HCT116 (cell line): ENCODE measurements at regions not wholly inside any gene's neighbourhood (a gene's known extent, or its start where the extent isn't known, plus 50 kb on each side); places are given as distances from the start of the nearest gene placed in this dataset.

ENCODE experiments used
- ATAC-seq: fragments of 200-7000 bp; cut with Tn5 transposase; 2 replicates; pipeline ENCODE4 v1.9.1; 2020; ENCODE audit warnings: mild to moderate bottlenecking, moderate library complexity
- BruUV-seq: library from RNA; stranded (reverse); fragments of 400-500 nt; replicated peaks from 2 replicates; lab custom pipeline; 2021; lab: Mats Ljungman, UMichigan
- CTCF ChIA-PET: fragments of 300-600 bp; sonication (Branson Sonifier 250); formaldehyde crosslinking; loops from one replicate; lab custom pipeline; 2021; ENCODE audit warnings: antibody characterized with exemption; lab: Charles Lee
- POLR2A ChIA-PET: fragments of 300-600, 350-600 bp; sonication (Branson Sonifier 250); formaldehyde crosslinking; loops from one replicate; lab custom pipeline; 2021; ENCODE audit warnings: antibody characterized with exemption; lab: Charles Lee
- RAD21 ChIA-PET, 2 experiments: fragments of 300-600 bp; sonication (Branson Sonifier 250); formaldehyde crosslinking; loops; one replicate each; lab custom pipeline; 2023; ENCODE audit warnings: low total read pairs in 2 of 2; ENCODE audit not compliant: uncharacterized antibody in 2 of 2, unreplicated experiment in 2 of 2, low non-redundant PET in 1 of 2; lab: Charles Lee
- DNase-seq: peaks from one replicate; pipeline ENCODE4 v3.0.0-alpha.2; 2010; ENCODE audit warnings: low read depth, low spot score
- H2AFZ ChIP-seq: fragments of 200-600 bp; shearing (Covaris generic), sonication (generic); 2 replicates; pipeline ENCODE4 v1.6.1; 2017; ENCODE audit warnings: low read depth, mixed run types, mixed read lengths, antibody characterized with exemption, low read length; ENCODE audit not compliant: poor library complexity, severe bottlenecking
- H3K27ac ChIP-seq: 2 replicates; pipeline ENCODE4 v1.5.1; 2012; ENCODE audit warnings: low read depth, low read length
- H3K27me3 ChIP-seq: fragments of 200-600 bp; sonication (generic); 2 replicates; pipeline ENCODE4 v1.6.1; 2016; ENCODE audit warnings: mixed run types, low read length, mixed read lengths; ENCODE audit not compliant: insufficient read depth
- H3K36me3 ChIP-seq, 2 experiments: fragments of 200-500 bp in 1 of 2; fragments of 200-600 bp in 1 of 2; sonication (Bioruptor generic) in 1 of 2; sonication (generic) in 1 of 2; 2 replicates each; pipeline versions ENCODE4 v1.5.1 to v1.6.1; 2014 to 2016; ENCODE audit warnings: low read length in 2 of 2, inconsistent platforms in 1 of 2, mixed read lengths in 1 of 2, mixed run types in 1 of 2; ENCODE audit not compliant: insufficient read depth in 2 of 2, control insufficient read depth in 1 of 2
- H3K4me1 ChIP-seq, 2 experiments: fragments of 200-600 bp in 1 of 2; sonication (generic) in 1 of 2; 2 replicates each; pipeline versions ENCODE4 v1.5.1 to v1.6.1; 2012 to 2017; ENCODE audit warnings: low read length in 2 of 2, inconsistent platforms in 1 of 2, mild to moderate bottlenecking in 1 of 2, mixed read lengths in 1 of 2, mixed run types in 1 of 2, moderate library complexity in 1 of 2; ENCODE audit not compliant: insufficient read depth in 2 of 2, control insufficient read depth in 1 of 2
- H3K4me2 ChIP-seq: fragments of 200-600 bp; sonication (generic); 2 replicates; pipeline ENCODE4 v1.6.1; 2017; ENCODE audit warnings: mixed run types, low read length, mixed read lengths
- H3K4me3 ChIP-seq, 2 experiments: fragments of 200-600 bp in 1 of 2; sonication (generic) in 1 of 2; replicated peaks in 1 of 2; 2 replicates each; pipeline ENCODE4 v1.5.1; 2011 to 2016; ENCODE audit warnings: low read length in 2 of 2, control low read depth in 1 of 2, low read depth in 1 of 2, mild to moderate bottlenecking in 1 of 2, mixed read lengths in 1 of 2, mixed run types in 1 of 2
- H3K79me2 ChIP-seq: fragments of 200-600 bp; sonication (generic); 2 replicates; pipeline ENCODE4 v1.6.1; 2017; ENCODE audit warnings: mild to moderate bottlenecking, mixed run types, low read length, moderate library complexity, mixed read lengths; ENCODE audit not compliant: insufficient read depth
- H3K9ac ChIP-seq: fragments of 200-600 bp; sonication (generic); 2 replicates; pipeline ENCODE4 v1.6.1; 2016; ENCODE audit warnings: low read length, mixed read lengths
- H3K9me2 ChIP-seq: fragments of 200-600 bp; sonication (generic), shearing (Covaris generic); 2 replicates; pipeline ENCODE4 v1.6.1; 2017; ENCODE audit warnings: mixed run types, mild to moderate bottlenecking, moderate library complexity; ENCODE audit not compliant: insufficient read depth
- H3K9me3 ChIP-seq, 2 experiments: fragments of 200-500 bp in 1 of 2; fragments of 200-600 bp in 1 of 2; sonication (Bioruptor generic) in 1 of 2; sonication (generic) in 1 of 2; 2 replicates each; pipeline ENCODE4 v1.6.1; 2014 to 2017; ENCODE audit warnings: low read length in 2 of 2, mixed read lengths in 2 of 2, inconsistent platforms in 1 of 2, low read depth in 1 of 2, mild to moderate bottlenecking in 1 of 2, mixed run types in 1 of 2, moderate library complexity in 1 of 2; ENCODE audit not compliant: control insufficient read depth in 1 of 2, insufficient read depth in 1 of 2
- H4K20me1 ChIP-seq: fragments of 200-600 bp; sonication (generic), shearing (Covaris generic); 2 replicates; pipeline ENCODE4 v1.6.1; 2017; ENCODE audit warnings: mixed run types, mild to moderate bottlenecking, moderate library complexity; ENCODE audit not compliant: insufficient read depth
- CBX3 ChIP-seq: IDR thresholded peaks from 2 replicates; pipeline ENCODE4 v1.6.1; 2012; ENCODE audit warnings: low read depth
- CEBPB ChIP-seq: IDR thresholded peaks from 2 replicates; pipeline ENCODE4 v1.6.1; 2012; ENCODE audit warnings: low read depth
- EGR1 ChIP-seq: IDR thresholded peaks from 2 replicates; pipeline ENCODE4 v1.6.1; 2012; ENCODE audit warnings: low read depth
- ELF1 ChIP-seq: IDR thresholded peaks from 2 replicates; pipeline ENCODE4 v1.6.1; 2012; ENCODE audit warnings: low read depth, borderline replicate concordance
- EZH2phosphoT487 ChIP-seq: fragments of 200-600 bp; IDR thresholded peaks from 2 replicates; pipeline ENCODE4 v1.6.1; 2018; ENCODE audit warnings: antibody characterized with exemption, borderline replicate concordance
- POLR2A ChIP-seq: IDR thresholded peaks from 2 replicates; pipeline ENCODE4 v1.7.0; 2011; ENCODE audit warnings: borderline replicate concordance; ENCODE audit not compliant: insufficient read depth, insufficient read length; ENCODE audit errors: extremely low read depth
- POLR2AphosphoS5 ChIP-seq: IDR thresholded peaks from 2 replicates; pipeline ENCODE4 v1.6.1; 2011; ENCODE audit warnings: mild to moderate bottlenecking, low read depth, low read length, moderate library complexity
- RAD21 ChIP-seq: IDR thresholded peaks from 2 replicates; pipeline ENCODE4 v1.6.1; 2012; ENCODE audit warnings: low read depth, mild to moderate bottlenecking
- SIN3A ChIP-seq: IDR thresholded peaks from 2 replicates; pipeline ENCODE4 v1.6.1; 2012; ENCODE audit warnings: low read depth
- SP1 ChIP-seq: IDR thresholded peaks from 2 replicates; pipeline ENCODE4 v1.6.1; 2012; ENCODE audit warnings: low read depth
- TCF7L2 ChIP-seq: IDR thresholded peaks from 2 replicates; pipeline ENCODE4 v1.7.0; 2011; ENCODE audit warnings: borderline replicate concordance, inconsistent platforms; ENCODE audit not compliant: insufficient read depth, insufficient read length; ENCODE audit errors: extremely low read depth
- ZFX ChIP-seq: fragments of 450-650 bp; IDR thresholded peaks from 2 replicates; pipeline ENCODE4 v1.6.1; 2017
- intact Hi-C: fragments of 100-400 bp; cut with micrococcal nuclease; formaldehyde crosslinking; loops from 2 replicates; pipeline ENCODE4 v1.10.0; 2022
- TF ChIP-seq, protein P1 (sequence below): IDR thresholded peaks from 2 replicates; pipeline ENCODE4 v1.6.1; 2012
- TF ChIP-seq, protein P2 (sequence below): IDR thresholded peaks from 2 replicates; pipeline ENCODE4 v1.6.1; 2011; ENCODE audit warnings: mild to moderate bottlenecking, low read length, moderate library complexity; ENCODE audit not compliant: insufficient replicate concordance; ENCODE audit errors: extremely low read depth

DNA sequence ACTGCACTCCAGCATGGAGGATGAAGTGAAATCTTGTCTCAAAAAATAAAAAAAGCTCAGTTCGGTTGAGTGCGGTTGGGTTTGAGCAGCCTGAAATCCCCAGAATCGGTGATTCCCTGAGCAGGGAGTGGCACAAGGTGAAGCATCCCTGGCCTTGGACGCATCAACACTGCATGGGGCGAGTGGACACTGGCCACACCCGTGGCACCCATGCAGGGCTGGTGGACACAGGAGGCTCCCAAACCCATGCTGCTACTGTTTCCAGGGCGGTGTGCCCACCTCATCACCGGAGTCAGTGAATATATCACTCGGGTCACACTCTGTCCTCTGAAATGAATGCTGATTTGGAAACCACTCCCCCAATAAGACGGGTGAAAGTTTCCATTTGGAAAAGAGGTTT lies 53.4 kb upstream of the ACTRT2 start:
- Histone ChIP-seq H3K79me2 (no peaks in the 10 kb centered on the region), H4K20me1 (no peaks in the 10 kb centered on the region), H3K36me3 (no peaks in the 10 kb centered on the region), H3K9me2 (no peaks in the 10 kb centered on the region), H2AFZ (no peak overlapping the region), H3K4me3 (no peak overlapping the region), H3K4me1 (no peaks in the 10 kb centered on the region)
- POLR2A ChIA-PET, result no interaction called here
- ATAC-seq, result no peak
- CTCF ChIA-PET, result no interaction called here
- TF ChIP-seq RAD21 (no peak), POLR2A (no peak), CBX3 (no peak), ELF1 (no peak), SIN3A (no peak), POLR2AphosphoS5 (no peak), CEBPB (no peak), ZFX (no peak), TCF7L2 (no peak)
- TF ChIP-seq, protein P1, sequence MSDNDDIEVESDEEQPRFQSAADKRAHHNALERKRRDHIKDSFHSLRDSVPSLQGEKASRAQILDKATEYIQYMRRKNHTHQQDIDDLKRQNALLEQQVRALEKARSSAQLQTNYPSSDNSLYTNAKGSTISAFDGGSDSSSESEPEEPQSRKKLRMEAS, result no peak
- TF ChIP-seq, all 23 proteins: peak for 0
- no peak for DNase-seq
- no peak overlapping the region for H3K4me2 ChIP-seq
- H3K9me3 ChIP-seq, result no peaks in the 10 kb centered on the region
- no TSS peak for BruUV-seq
- RAD21 ChIA-PET, result no interaction called here
- H3K27me3 ChIP-seq, result no peaks in the 10 kb centered on the region
- no peak overlapping the region for H3K9ac ChIP-seq
- intact Hi-C loops, result no loop called here
- H3K27ac ChIP-seq, result no peak overlapping the region

DNA sequence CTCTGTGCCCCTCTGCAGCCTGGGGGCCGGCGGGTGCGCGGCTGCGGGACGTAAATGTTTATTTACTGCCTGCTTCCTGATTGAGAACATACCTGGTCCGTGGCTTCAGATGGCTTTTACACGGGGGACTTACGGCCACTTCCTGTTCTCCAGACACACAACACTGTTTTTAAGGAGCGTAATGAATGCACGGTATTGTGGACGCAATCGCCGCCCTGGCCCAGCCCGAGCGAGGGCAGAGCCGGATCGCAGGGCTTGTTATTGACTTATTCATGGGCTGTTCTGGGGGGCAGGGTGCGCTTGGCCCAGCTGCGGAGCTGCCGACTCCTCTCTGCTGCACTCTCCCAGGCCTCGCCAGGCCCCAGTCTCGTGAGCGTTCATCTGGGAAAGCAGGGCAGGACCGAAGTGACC lies 52.8 kb upstream of the ACTRT2 start:
- Histone ChIP-seq H3K36me3 (no peaks in the 10 kb centered on the region), H3K27me3 (no peaks in the 10 kb centered on the region), H4K20me1 (no peaks in the 10 kb centered on the region), H3K79me2 (no peaks in the 10 kb centered on the region), H3K9me2 (no peaks in the 10 kb centered on the region), H2AFZ (no peak overlapping the region), H3K9ac (no peak overlapping the region), H3K4me2 (no peak overlapping the region), H3K4me3 (no peak overlapping the region), H3K27ac (no peak overlapping the region), H3K4me1 (no peaks in the 10 kb centered on the region), H3K9me3 (no peaks in the 10 kb centered on the region)
- no peak for TF ChIP-seq SP1
- no peak for TF ChIP-seq EZH2phosphoT487
- TF ChIP-seq CBX3, result no peak
- TF ChIP-seq, protein P2, sequence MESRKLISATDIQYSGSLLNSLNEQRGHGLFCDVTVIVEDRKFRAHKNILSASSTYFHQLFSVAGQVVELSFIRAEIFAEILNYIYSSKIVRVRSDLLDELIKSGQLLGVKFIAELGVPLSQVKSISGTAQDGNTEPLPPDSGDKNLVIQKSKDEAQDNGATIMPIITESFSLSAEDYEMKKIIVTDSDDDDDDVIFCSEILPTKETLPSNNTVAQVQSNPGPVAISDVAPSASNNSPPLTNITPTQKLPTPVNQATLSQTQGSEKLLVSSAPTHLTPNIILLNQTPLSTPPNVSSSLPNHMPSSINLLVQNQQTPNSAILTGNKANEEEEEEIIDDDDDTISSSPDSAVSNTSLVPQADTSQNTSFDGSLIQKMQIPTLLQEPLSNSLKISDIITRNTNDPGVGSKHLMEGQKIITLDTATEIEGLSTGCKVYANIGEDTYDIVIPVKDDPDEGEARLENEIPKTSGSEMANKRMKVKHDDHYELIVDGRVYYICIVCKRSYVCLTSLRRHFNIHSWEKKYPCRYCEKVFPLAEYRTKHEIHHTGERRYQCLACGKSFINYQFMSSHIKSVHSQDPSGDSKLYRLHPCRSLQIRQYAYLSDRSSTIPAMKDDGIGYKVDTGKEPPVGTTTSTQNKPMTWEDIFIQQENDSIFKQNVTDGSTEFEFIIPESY, result no peak
- TF ChIP-seq EGR1, result no peak
- POLR2A ChIA-PET, result no interaction called here
- no TSS peak for BruUV-seq
- intact Hi-C loops, result no loop called here
- RAD21 ChIA-PET, result no interaction called here
- DNase-seq, result no peak
- CTCF ChIA-PET, result no interaction called here
- ATAC-seq, result no peak
